ENCODE measurements at regions not wholly inside any gene's neighbourhood (a gene's known extent, or its start where the extent isn't known, plus 50 kb on each side); places are given as distances from the start of the nearest gene placed in this dataset.

- TF ChIP-seq MAX (CRISPR knock-in tag; IDR thresholded peaks at IDR 0.05): no peak
- TF ChIP-seq, protein P1, sequence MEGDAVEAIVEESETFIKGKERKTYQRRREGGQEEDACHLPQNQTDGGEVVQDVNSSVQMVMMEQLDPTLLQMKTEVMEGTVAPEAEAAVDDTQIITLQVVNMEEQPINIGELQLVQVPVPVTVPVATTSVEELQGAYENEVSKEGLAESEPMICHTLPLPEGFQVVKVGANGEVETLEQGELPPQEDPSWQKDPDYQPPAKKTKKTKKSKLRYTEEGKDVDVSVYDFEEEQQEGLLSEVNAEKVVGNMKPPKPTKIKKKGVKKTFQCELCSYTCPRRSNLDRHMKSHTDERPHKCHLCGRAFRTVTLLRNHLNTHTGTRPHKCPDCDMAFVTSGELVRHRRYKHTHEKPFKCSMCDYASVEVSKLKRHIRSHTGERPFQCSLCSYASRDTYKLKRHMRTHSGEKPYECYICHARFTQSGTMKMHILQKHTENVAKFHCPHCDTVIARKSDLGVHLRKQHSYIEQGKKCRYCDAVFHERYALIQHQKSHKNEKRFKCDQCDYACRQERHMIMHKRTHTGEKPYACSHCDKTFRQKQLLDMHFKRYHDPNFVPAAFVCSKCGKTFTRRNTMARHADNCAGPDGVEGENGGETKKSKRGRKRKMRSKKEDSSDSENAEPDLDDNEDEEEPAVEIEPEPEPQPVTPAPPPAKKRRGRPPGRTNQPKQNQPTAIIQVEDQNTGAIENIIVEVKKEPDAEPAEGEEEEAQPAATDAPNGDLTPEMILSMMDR (IDR thresholded peaks at IDR 0.05): no peak
- no peak for TF ChIP-seq AFF4 (CRISPR knock-in tag; IDR thresholded peaks at IDR 0.05; ENCODE audit: borderline replicate concordance)
- TF ChIP-seq ZNF138 (CRISPR knock-in tag; conservative IDR thresholded peaks at IDR 0.05): no peak
- TF ChIP-seq ZNF423 (CRISPR knock-in tag; IDR thresholded peaks at IDR 0.05): no peak
These were observed 502.5 kb upstream of the GOLIM4 start for GRCh38 chr3:168598250-168598649.
